Ascending aorta (tissue), 2 donors: ENCODE measurements at regions not wholly inside any gene's neighbourhood (a gene's known extent, or its start where the extent isn't known, plus 50 kb on each side); places are given as distances from the start of the nearest gene placed in this dataset.
A peak's percentile ranks its signal among the peaks of the same experiment; 100 is the strongest.

ENCODE experiments used
- DNase-seq, 2 donors: peaks; one replicate each; pipeline ENCODE4 v3.0.0-alpha.2; 2019; ENCODE audit warnings: low spot score in 2 of 2
- H3K27ac ChIP-seq, 2 donors: fragments of 200-600 bp; sonication (generic); one replicate each; pipeline ENCODE4 v1.5.1; 2016 to 2017; ENCODE audit warnings: mild to moderate bottlenecking in 1 of 2
- H3K27me3 ChIP-seq: fragments of 200-600 bp; sonication (generic); one replicate; pipeline ENCODE4 v1.5.1; 2017
- H3K36me3 ChIP-seq, 2 donors: fragments of 200-600 bp; sonication (generic); one replicate each; pipeline ENCODE4 v1.5.1; 2016
- H3K4me1 ChIP-seq, 2 donors: fragments of 200-600 bp; sonication (generic); one replicate each; pipeline ENCODE4 v1.5.1; 2016 to 2017; ENCODE audit warnings: mild to moderate bottlenecking in 1 of 2
- H3K4me3 ChIP-seq, 2 donors: fragments of 200-600 bp; sonication (generic); one replicate each; pipeline ENCODE4 v1.5.1; 2016 to 2017; ENCODE audit warnings: mild to moderate bottlenecking in 1 of 2
- H3K9me3 ChIP-seq, 2 donors: fragments of 200-600 bp; sonication (generic); one replicate each; pipeline ENCODE4 v1.5.1; 2016
- intact Hi-C: fragments of 100-400 bp; cut with DNase I; formaldehyde crosslinking; loops from one replicate; pipeline ENCODE4 v1.15.1; 2023
- TF ChIP-seq, protein P1 (sequence below), 3 experiments: fragments of 200-600 bp in 2 of 3; fragments of 450-650 bp in 1 of 3; sonication (generic) in 2 of 3; IDR thresholded peaks; one replicate each; pipeline ENCODE4 v1.5.1; 2016 to 2019; ENCODE audit warnings: antibody characterized with exemption in 3 of 3, mild to moderate bottlenecking in 1 of 3, moderate library complexity in 1 of 3

DNA sequence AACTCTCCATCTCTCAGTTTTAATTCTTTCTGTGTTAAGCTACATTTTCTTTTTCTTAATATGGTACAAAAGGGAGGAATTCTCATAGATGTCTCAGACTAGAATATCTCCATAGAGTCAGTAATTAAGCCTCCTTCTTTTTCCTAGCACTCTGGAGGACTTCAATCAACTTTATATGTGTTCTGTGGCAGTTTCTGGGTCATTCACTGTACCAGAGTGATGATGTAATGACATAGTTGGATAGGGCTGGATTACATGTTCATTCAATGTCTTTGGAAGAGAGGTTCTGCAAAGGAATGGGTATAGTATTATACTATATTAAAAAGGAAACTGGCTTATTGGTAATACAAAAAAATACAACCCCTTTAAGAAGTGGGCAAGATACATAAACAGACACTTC is 318.3 kb upstream of the OPRM1 start:
- Histone ChIP-seq H3K36me3 (no peaks in the 10 kb centered on the region), H3K27me3 (no peaks in the 10 kb centered on the region), H3K9me3 (no peaks in the 10 kb centered on the region), H3K27ac (no peak overlapping the region), H3K4me3 (no peak overlapping the region), H3K4me1 (no peaks in the 10 kb centered on the region)
- intact Hi-C loops: no loop called here
- TF ChIP-seq, protein P1, sequence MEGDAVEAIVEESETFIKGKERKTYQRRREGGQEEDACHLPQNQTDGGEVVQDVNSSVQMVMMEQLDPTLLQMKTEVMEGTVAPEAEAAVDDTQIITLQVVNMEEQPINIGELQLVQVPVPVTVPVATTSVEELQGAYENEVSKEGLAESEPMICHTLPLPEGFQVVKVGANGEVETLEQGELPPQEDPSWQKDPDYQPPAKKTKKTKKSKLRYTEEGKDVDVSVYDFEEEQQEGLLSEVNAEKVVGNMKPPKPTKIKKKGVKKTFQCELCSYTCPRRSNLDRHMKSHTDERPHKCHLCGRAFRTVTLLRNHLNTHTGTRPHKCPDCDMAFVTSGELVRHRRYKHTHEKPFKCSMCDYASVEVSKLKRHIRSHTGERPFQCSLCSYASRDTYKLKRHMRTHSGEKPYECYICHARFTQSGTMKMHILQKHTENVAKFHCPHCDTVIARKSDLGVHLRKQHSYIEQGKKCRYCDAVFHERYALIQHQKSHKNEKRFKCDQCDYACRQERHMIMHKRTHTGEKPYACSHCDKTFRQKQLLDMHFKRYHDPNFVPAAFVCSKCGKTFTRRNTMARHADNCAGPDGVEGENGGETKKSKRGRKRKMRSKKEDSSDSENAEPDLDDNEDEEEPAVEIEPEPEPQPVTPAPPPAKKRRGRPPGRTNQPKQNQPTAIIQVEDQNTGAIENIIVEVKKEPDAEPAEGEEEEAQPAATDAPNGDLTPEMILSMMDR (IDR thresholded peaks at IDR 0.05): no peak
- DNase-seq: no peak

DNA sequence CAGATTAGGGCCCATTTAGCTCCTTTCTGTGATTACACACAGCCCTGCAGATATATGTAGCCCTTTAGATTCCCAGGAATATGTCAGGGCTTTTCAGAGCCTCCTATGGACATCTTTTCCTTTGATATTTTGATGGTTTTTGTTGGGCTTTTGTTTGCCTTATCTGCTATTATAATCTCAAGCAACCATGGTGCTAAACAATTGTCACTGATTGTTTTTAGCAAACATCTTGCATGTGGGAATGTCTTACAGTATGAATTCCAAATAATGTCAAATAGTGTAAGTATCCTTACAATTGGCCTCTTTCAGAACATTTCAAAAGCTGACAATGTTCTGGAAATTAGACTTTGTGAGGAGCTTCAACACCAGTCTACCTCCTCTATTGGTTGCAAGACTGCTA is 333.6 kb upstream of the OPRM1 start:
- TF ChIP-seq, protein P1 (IDR thresholded peaks at IDR 0.05): no peak
- DNase-seq: no peak
- Histone ChIP-seq H3K4me3 (no peak overlapping the region), H3K9me3 (peaks cover 5 to 23% of the 10 kb centered on the region in 2 donors), H3K27me3 (no peaks in the 10 kb centered on the region), H3K36me3 (no peaks in the 10 kb centered on the region), H3K4me1 (no peaks in the 10 kb centered on the region), H3K27ac (peak overlapping the region in 1 of 2 donors; percentile 22)
- intact Hi-C loops: no loop called here

DNA sequence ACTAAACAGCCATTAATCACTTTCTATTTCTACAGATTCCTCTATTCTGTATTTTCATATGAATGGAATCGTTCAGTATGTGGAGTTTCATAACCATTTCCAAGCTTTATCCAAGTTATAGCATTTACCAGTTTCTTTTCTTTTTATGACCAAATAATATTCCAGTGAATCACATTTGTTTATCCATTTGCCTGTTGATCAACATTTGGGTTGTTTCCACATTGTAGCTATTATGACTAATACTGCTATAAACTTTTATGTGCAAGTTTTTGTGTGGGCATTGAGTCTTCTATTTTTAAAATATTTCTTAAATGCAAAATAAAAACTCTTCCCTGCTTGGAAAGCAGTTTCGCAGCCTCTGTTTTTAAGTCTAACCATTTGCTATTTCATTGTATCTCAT is 336.4 kb upstream of the OPRM1 start:
- Histone ChIP-seq H3K27me3 (no peaks in the 10 kb centered on the region), H3K4me1 (no peaks in the 10 kb centered on the region), H3K9me3 (peaks cover 5 to 23% of the 10 kb centered on the region in 2 donors), H3K36me3 (no peaks in the 10 kb centered on the region), H3K27ac (no peak overlapping the region), H3K4me3 (no peak overlapping the region)
- TF ChIP-seq, protein P1 (IDR thresholded peaks at IDR 0.05): no peak
- no peak for DNase-seq
- intact Hi-C loops: no loop called here

DNA sequence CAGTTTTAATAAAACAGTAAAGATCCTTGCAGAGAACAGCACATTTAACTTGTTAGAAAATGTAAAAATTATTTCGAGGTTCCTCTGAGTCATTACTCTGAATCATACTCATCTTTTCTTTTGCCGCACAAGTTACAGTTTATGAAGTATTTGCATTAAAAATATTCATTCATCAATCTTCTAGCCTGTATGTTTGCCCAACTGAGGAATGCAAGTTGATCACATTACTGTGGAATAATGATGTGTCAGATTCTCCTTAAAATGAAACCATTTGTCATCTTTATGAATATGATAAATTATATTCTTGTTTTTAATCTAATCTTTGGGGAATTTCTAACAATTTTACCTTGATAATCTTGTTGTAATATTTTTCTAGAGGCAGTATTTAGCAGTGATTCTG is 340.4 kb upstream of the OPRM1 start:
- no peak overlapping the region for H3K27ac ChIP-seq
- H3K36me3 ChIP-seq: no peaks in the 10 kb centered on the region
- H3K27me3 ChIP-seq: no peaks in the 10 kb centered on the region
- TF ChIP-seq, protein P1 (IDR thresholded peaks at IDR 0.05): no peak
- no peak overlapping the region for H3K4me3 ChIP-seq
- intact Hi-C loops: no loop called here
- no peaks in the 10 kb centered on the region for H3K9me3 ChIP-seq
- DNase-seq: no peak
- no peaks in the 10 kb centered on the region for H3K4me1 ChIP-seq

DNA sequence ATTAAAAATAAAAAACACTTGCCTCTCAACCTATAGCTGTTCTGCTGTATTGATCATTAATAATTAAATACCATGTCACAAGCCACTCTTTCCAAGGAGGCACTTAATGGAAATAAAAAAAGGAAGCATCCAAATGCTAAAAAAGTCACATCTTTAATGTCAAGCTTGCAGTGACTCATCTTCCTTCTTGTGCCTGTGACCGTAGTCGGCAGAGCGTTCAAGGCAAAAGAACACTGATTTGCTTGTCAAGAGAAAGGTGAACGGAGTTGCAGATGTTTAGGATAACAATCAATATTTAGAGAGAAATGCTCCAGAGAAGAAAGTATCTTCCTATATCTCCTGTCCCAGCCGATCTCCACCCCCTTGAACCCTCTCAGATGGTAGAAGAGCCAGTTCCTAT is 341.0 kb upstream of the OPRM1 start:
- H3K27me3 ChIP-seq: no peaks in the 10 kb centered on the region
- H3K9me3 ChIP-seq: no peaks in the 10 kb centered on the region
- no peaks in the 10 kb centered on the region for H3K36me3 ChIP-seq
- TF ChIP-seq, protein P1 (IDR thresholded peaks at IDR 0.05): no peak
- H3K27ac ChIP-seq: no peak overlapping the region
- no peaks in the 10 kb centered on the region for H3K4me1 ChIP-seq
- no peak overlapping the region for H3K4me3 ChIP-seq
- no peak for DNase-seq
- intact Hi-C loops: no loop called here

DNA sequence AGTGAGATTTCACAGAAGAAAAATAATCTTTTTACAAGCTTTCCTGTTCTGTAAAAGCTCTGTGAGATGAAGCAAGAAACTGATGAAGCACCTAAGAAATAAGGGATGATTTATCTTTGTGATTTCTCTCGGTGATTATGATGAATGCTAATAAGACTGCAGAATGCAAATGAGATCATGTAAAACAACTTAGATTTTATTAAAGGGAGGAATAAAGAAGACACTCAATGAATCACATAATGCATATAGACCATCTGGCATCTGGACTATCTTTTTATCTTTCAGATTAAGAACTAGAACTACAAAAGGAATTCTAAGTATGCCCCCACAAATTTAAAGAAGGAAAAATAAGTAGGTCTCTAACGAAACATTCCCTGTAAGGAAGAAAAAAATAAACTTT is 361.5 kb upstream of the OPRM1 start:
- peaks cover 0 to 8% of the 10 kb centered on the region in 2 donors for H3K9me3 ChIP-seq
- no peak overlapping the region for H3K4me3 ChIP-seq
- no peak for DNase-seq
- H3K27ac ChIP-seq: no peak overlapping the region
- H3K36me3 ChIP-seq: no peaks in the 10 kb centered on the region
- TF ChIP-seq, protein P1 (IDR thresholded peaks at IDR 0.05): no peak
- intact Hi-C loops: no loop called here
- H3K4me1 ChIP-seq: no peaks in the 10 kb centered on the region
- H3K27me3 ChIP-seq: no peaks in the 10 kb centered on the region
